HCT116 (cell line): ENCODE measurements at regions not wholly inside any gene's neighbourhood (a gene's known extent, or its start where the extent isn't known, plus 50 kb on each side); places are given as distances from the start of the nearest gene placed in this dataset.

ENCODE experiments used
- ELF1 ChIP-seq: IDR thresholded peaks from 2 replicates; pipeline ENCODE4 v1.6.1; 2012; ENCODE audit warnings: low read depth, borderline replicate concordance
- JUND ChIP-seq: IDR thresholded peaks from 2 replicates; pipeline ENCODE4 v1.6.1; 2012
- POLR2A ChIP-seq: IDR thresholded peaks from 2 replicates; pipeline ENCODE4 v1.7.0; 2011; ENCODE audit warnings: borderline replicate concordance; ENCODE audit not compliant: insufficient read depth, insufficient read length; ENCODE audit errors: extremely low read depth
- YY1 ChIP-seq: IDR thresholded peaks from 2 replicates; pipeline ENCODE4 v1.6.1; 2011; ENCODE audit warnings: low read length, low read depth, moderate library complexity, mild to moderate bottlenecking; ENCODE audit not compliant: insufficient replicate concordance; ENCODE audit errors: extremely low read depth
- ZNF274 ChIP-seq: fragments of 200-500 bp; sonication (Bioruptor generic); IDR thresholded peaks from 2 replicates; pipeline ENCODE4 v1.6.1; 2014; ENCODE audit warnings: mild to moderate bottlenecking, low read depth, low read length, inconsistent platforms
- TF ChIP-seq, protein P1 (sequence below), 3 experiments: fragments of 200-600 bp in 1 of 3; sonication (generic) in 1 of 3; IDR thresholded peaks in 2 of 3; conservative IDR thresholded peaks in 1 of 3; 2 replicates each; pipeline ENCODE4 v1.5.1; 2012 to 2017; ENCODE audit warnings: low read depth in 2 of 3, low read length in 2 of 3, antibody characterized with exemption in 1 of 3, borderline replicate concordance in 1 of 3, control low read depth in 1 of 3, mild to moderate bottlenecking in 1 of 3, mixed read lengths in 1 of 3, mixed run types in 1 of 3, moderate library complexity in 1 of 3; ENCODE audit not compliant: insufficient read depth in 1 of 3

DNA sequence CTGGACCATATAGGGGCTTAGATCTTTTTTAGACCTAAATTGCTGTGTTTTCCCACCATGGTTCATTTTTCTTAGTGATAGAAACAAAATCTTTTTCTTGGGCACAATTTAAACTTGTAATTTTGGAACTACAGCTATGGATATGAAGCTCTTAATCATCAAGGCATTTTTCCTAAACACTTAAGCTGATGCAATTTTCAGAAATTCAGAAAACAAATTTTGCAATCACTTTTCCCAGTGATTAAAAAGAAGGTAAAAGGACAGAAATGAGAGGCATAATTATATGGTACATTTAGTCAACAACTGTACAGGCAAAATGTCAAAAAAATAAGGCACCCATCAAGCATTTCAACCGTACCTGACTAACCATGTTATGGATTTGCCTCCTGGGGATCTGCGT is 665.4 kb downstream of the XIRP2 start:
- TF ChIP-seq, protein P1, sequence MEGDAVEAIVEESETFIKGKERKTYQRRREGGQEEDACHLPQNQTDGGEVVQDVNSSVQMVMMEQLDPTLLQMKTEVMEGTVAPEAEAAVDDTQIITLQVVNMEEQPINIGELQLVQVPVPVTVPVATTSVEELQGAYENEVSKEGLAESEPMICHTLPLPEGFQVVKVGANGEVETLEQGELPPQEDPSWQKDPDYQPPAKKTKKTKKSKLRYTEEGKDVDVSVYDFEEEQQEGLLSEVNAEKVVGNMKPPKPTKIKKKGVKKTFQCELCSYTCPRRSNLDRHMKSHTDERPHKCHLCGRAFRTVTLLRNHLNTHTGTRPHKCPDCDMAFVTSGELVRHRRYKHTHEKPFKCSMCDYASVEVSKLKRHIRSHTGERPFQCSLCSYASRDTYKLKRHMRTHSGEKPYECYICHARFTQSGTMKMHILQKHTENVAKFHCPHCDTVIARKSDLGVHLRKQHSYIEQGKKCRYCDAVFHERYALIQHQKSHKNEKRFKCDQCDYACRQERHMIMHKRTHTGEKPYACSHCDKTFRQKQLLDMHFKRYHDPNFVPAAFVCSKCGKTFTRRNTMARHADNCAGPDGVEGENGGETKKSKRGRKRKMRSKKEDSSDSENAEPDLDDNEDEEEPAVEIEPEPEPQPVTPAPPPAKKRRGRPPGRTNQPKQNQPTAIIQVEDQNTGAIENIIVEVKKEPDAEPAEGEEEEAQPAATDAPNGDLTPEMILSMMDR (IDR thresholded peaks at IDR 0.05 in 2 of 3, conservative IDR thresholded peaks at IDR 0.05 in 1 of 3; ENCODE audit: borderline replicate concordance in 1 of 3, insufficient read depth in 1 of 3, low read depth in 2 of 3, low read length in 2 of 3), result no peak
- TF ChIP-seq YY1 (no peak), ELF1 (no peak), ZNF274 (no peak), JUND (no peak), POLR2A (no peak)
